Peyer's patch (tissue), 4 donors: ENCODE measurements at regions not wholly inside any gene's neighbourhood (a gene's known extent, or its start where the extent isn't known, plus 50 kb on each side); places are given as distances from the start of the nearest gene placed in this dataset.

Source experiments
- POLR2A ChIP-seq, 2 donors: fragments of 450-650 bp; IDR thresholded peaks; one replicate each; pipeline ENCODE4 v1.5.1; 2017; ENCODE audit warnings: antibody characterized with exemption in 2 of 2, mild to moderate bottlenecking in 2 of 2, moderate library complexity in 2 of 2
- TF ChIP-seq, protein P1 (sequence below), 6 experiments: fragments of 450-650 bp in 4 of 6; fragments of 200-600 bp in 2 of 6; sonication (generic) in 1 of 6; IDR thresholded peaks; one replicate each; pipeline ENCODE4 v1.5.1; 2017 to 2019; ENCODE audit warnings: antibody characterized with exemption in 6 of 6, mild to moderate bottlenecking in 3 of 6, moderate library complexity in 1 of 6

GRCh38 chr20:43322851-43323250 is 133.1 kb upstream of the PTPRT start:
- TF ChIP-seq, protein P1, sequence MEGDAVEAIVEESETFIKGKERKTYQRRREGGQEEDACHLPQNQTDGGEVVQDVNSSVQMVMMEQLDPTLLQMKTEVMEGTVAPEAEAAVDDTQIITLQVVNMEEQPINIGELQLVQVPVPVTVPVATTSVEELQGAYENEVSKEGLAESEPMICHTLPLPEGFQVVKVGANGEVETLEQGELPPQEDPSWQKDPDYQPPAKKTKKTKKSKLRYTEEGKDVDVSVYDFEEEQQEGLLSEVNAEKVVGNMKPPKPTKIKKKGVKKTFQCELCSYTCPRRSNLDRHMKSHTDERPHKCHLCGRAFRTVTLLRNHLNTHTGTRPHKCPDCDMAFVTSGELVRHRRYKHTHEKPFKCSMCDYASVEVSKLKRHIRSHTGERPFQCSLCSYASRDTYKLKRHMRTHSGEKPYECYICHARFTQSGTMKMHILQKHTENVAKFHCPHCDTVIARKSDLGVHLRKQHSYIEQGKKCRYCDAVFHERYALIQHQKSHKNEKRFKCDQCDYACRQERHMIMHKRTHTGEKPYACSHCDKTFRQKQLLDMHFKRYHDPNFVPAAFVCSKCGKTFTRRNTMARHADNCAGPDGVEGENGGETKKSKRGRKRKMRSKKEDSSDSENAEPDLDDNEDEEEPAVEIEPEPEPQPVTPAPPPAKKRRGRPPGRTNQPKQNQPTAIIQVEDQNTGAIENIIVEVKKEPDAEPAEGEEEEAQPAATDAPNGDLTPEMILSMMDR (IDR thresholded peaks at IDR 0.05): no peak
- no peak for TF ChIP-seq POLR2A (IDR thresholded peaks at IDR 0.05)
